HEK293T (cell line): ENCODE measurements at regions not wholly inside any gene's neighbourhood (a gene's known extent, or its start where the extent isn't known, plus 50 kb on each side); places are given as distances from the start of the nearest gene placed in this dataset.

Experiments used
- ARNT ChIP-seq: fragments of 450-650 bp; IDR thresholded peaks from 2 replicates; pipeline ENCODE4 v1.6.1; 2017; ENCODE audit warnings: mild to moderate bottlenecking
- CTBP1 ChIP-seq: fragments of 450-650 bp; IDR thresholded peaks from 2 replicates; pipeline ENCODE4 v1.6.1; 2016; ENCODE audit warnings: borderline replicate concordance
- ELF4 ChIP-seq: fragments of 450-650 bp; IDR thresholded peaks from 2 replicates; pipeline ENCODE4 v1.6.1; 2017; ENCODE audit warnings: antibody characterized with exemption
- FOXA1 ChIP-seq: fragments of 450-650 bp; IDR thresholded peaks from 2 replicates; pipeline ENCODE4 v1.6.1; 2016; ENCODE audit warnings: mild to moderate bottlenecking
- FOXK2 ChIP-seq: fragments of 450-650 bp; IDR thresholded peaks from 2 replicates; pipeline ENCODE4 v1.6.1; 2016; ENCODE audit warnings: mild to moderate bottlenecking
- FOXM1 ChIP-seq: fragments of 450-650 bp; IDR thresholded peaks from 2 replicates; pipeline ENCODE4 v1.6.1; 2017; ENCODE audit warnings: mild to moderate bottlenecking, borderline replicate concordance
- NFRKB ChIP-seq: fragments of 450-650 bp; IDR thresholded peaks from 2 replicates; pipeline ENCODE4 v1.6.1; 2016; ENCODE audit warnings: mild to moderate bottlenecking, moderate library complexity
- SP1 ChIP-seq: fragments of 450-650 bp; IDR thresholded peaks from 2 replicates; pipeline ENCODE4 v1.6.1; 2017
- SUZ12 ChIP-seq: fragments of 450-650 bp; IDR thresholded peaks from 2 replicates; pipeline ENCODE4 v1.6.1; 2016; ENCODE audit warnings: mild to moderate bottlenecking
- TARDBP ChIP-seq: fragments of 450-650 bp; IDR thresholded peaks from 2 replicates; pipeline ENCODE4 v1.6.1; 2016
- ZNF384 ChIP-seq: fragments of 450-650 bp; IDR thresholded peaks from 2 replicates; pipeline ENCODE4 v1.6.1; 2016
- TF ChIP-seq, protein P1 (sequence below): fragments of 450-650 bp; IDR thresholded peaks from 2 replicates; pipeline ENCODE4 v1.6.1; 2016

DNA sequence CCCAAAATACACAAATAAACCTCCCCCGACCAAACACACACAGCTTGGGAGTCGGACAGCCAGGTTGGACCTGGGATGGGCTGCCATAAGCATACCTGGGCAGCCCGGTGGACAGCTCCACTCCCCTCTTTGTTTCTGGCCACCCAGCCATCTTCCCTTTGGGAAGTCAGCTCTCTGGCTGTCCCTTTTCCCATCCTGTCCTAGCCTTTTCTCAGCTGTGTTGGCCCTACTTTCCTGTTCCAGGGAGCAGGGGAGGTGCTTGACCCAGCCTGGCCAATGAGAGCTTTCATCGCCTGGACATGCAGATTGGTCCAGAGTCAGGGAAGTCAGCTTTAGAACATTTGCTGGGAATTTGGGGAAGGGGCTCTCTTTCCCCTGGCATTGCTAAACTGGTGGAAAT is 68.7 kb upstream of the NECTIN1 start:
- no peak for TF ChIP-seq TARDBP
- TF ChIP-seq ZNF384: no peak
- TF ChIP-seq ELF4: no peak
- TF ChIP-seq FOXK2: no peak
- TF ChIP-seq, protein P1, sequence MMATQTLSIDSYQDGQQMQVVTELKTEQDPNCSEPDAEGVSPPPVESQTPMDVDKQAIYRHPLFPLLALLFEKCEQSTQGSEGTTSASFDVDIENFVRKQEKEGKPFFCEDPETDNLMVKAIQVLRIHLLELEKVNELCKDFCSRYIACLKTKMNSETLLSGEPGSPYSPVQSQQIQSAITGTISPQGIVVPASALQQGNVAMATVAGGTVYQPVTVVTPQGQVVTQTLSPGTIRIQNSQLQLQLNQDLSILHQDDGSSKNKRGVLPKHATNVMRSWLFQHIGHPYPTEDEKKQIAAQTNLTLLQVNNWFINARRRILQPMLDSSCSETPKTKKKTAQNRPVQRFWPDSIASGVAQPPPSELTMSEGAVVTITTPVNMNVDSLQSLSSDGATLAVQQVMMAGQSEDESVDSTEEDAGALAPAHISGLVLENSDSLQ: no peak
- no peak for TF ChIP-seq SUZ12
- no peak for TF ChIP-seq SP1
- no peak for TF ChIP-seq CTBP1
- no peak for TF ChIP-seq FOXA1
- TF ChIP-seq NFRKB: no peak
- no peak for TF ChIP-seq ARNT
- TF ChIP-seq FOXM1: no peak
